Panc1 (cell line): ENCODE measurements at regions not wholly inside any gene's neighbourhood (a gene's known extent, or its start where the extent isn't known, plus 50 kb on each side); places are given as distances from the start of the nearest gene placed in this dataset.

ENCODE experiments used
- POLR2AphosphoS5 ChIP-seq: IDR thresholded peaks from 2 replicates; pipeline ENCODE4 v1.6.1; 2012; ENCODE audit warnings: mild to moderate bottlenecking, low read depth, low read length, moderate library complexity
- REST ChIP-seq, 2 experiments: IDR thresholded peaks; 2 replicates each; pipeline ENCODE4 v1.6.1; 2011 to 2012; ENCODE audit warnings: low read depth in 2 of 2, control low read depth in 1 of 2, low read length in 1 of 2, mild to moderate bottlenecking in 1 of 2, moderate library complexity in 1 of 2; ENCODE audit not compliant: insufficient read depth in 1 of 2
- TF ChIP-seq, protein P1 (sequence below): fragments of 450-650 bp; IDR thresholded peaks from 2 replicates; pipeline ENCODE4 v1.5.1; 2017; ENCODE audit warnings: mild to moderate bottlenecking

- TF ChIP-seq, protein P1, sequence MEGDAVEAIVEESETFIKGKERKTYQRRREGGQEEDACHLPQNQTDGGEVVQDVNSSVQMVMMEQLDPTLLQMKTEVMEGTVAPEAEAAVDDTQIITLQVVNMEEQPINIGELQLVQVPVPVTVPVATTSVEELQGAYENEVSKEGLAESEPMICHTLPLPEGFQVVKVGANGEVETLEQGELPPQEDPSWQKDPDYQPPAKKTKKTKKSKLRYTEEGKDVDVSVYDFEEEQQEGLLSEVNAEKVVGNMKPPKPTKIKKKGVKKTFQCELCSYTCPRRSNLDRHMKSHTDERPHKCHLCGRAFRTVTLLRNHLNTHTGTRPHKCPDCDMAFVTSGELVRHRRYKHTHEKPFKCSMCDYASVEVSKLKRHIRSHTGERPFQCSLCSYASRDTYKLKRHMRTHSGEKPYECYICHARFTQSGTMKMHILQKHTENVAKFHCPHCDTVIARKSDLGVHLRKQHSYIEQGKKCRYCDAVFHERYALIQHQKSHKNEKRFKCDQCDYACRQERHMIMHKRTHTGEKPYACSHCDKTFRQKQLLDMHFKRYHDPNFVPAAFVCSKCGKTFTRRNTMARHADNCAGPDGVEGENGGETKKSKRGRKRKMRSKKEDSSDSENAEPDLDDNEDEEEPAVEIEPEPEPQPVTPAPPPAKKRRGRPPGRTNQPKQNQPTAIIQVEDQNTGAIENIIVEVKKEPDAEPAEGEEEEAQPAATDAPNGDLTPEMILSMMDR, result no peak
- TF ChIP-seq REST (IDR thresholded peaks at IDR 0.05; ENCODE audit: insufficient read depth in 1 of 2, low read depth in 2 of 2, low read length in 1 of 2) (no peak), POLR2AphosphoS5 (no peak)
Observed at GRCh38 chr10:30535677-30536076, 93.9 kb downstream of the LYZL2 start.
